Activated T-cell treated with anti-CD3 and anti-CD28 coated beads, Interleukin-2, amount 50 U/mL, for 48 hours (primary cell): ENCODE measurements at regions not wholly inside any gene's neighbourhood (a gene's known extent, or its start where the extent isn't known, plus 50 kb on each side); places are given as distances from the start of the nearest gene placed in this dataset.

Experiments
- DNase-seq, 2 experiments: peaks; one replicate each; pipeline ENCODE4 v3.0.0-alpha.2; 2020

DNA sequence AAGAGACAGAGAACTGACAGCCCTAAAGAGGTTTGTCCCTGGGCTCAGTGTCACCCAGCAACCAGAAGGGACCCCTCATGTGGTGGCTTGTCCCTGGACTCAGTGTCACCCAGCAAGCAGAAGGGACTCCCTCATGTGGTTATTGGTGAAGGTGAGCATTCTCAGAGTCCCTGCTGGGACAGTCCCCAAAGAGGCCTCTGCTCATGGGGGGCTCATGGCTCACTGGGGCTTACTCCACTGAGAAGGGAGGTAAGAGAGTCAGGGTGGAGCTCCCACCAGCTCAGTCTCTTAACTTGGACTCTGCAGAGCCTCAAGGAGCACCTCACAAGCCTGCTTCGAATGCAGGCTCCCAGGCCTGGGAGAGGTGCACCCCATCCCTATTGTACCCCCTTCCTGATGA, 145.2 kb upstream of the COPS8 start:
- DNase-seq = no peak

DNA sequence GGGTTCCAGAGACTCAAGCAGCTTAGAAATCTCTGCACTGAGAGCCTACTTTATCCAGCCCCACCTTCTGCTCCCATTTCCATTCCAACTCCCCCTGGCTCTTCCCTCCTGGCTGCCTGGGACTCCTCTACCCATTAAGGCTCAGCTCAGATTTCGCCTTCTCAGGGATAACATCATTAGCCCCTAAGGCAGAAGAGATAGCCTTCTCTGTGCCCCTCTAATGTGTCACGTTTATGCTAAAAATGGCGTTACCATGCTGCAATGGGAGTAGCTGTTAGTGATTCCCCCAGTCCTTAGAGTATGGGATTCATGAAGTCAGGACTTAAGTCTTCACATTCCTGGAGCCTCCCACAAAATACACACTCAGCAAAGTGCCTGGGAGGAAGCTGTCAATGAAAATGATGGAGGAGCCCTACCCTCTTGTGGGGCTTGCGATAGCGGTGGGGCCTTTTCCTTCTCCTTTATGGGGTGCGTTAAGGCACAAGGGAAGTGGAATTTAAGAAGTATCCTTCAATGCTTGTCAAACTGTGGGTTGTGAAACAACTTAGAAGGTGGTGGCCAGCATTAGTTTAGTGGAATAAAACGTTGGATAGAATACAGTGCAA, 144.7 kb upstream of the COPS8 start:
- DNase-seq = no peak

DNA sequence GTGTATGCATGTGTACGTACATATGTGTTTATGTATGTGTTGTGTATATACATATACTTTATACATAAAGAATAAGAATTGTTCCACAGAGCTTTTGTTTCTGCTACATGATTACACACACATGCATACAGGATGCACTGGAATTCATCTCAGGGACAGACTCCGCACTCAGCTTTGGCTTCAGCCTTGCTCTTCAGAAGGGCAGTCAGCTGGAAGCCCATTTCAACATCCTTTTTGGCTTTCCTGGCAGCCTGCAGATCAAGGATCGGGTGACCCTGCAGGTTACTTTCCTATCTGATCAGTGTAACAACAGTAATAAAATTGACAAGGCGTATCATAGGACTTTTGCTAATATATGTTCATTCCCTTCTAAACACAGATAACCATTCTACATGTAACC, 144.1 kb upstream of the COPS8 start:
- no peak for DNase-seq

DNA sequence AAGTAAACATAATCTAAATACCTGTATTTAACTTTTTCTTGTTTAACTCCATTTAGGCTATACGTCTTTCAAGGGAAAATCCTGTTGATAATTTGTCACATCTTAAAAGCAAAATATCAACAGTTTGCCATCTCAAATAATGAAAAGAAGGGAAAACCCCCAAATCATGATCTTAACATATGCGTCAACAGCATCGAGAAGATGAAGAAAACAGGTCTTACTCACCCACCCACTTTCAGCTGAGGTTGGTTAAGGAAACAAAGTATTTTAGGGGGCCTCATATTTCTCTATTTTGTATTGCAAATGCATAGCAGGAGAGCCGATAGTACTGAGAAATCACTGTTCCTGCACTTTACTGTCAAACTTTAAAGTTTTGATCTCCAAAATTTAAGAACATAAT, 143.1 kb upstream of the COPS8 start:
- DNase-seq = no peak

DNA sequence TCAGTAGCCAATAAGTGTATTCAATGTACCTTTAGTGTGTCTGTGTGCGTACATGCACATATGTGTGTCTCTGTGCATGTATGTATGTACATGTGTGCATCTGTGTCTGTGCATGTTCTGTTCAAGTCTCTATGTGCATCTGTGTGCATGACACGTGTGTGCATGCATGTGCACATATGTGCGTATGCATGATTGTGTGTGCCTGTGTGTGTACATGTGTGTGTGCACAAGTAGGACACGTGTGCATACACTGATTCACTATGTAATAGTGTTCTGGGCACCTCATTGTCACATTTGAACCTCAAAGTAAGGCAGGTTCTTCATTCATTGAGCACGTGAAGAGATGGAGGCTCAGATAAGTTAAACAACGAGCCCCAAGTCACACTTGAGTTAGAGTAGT, 142.6 kb upstream of the COPS8 start:
- no peak for DNase-seq

DNA sequence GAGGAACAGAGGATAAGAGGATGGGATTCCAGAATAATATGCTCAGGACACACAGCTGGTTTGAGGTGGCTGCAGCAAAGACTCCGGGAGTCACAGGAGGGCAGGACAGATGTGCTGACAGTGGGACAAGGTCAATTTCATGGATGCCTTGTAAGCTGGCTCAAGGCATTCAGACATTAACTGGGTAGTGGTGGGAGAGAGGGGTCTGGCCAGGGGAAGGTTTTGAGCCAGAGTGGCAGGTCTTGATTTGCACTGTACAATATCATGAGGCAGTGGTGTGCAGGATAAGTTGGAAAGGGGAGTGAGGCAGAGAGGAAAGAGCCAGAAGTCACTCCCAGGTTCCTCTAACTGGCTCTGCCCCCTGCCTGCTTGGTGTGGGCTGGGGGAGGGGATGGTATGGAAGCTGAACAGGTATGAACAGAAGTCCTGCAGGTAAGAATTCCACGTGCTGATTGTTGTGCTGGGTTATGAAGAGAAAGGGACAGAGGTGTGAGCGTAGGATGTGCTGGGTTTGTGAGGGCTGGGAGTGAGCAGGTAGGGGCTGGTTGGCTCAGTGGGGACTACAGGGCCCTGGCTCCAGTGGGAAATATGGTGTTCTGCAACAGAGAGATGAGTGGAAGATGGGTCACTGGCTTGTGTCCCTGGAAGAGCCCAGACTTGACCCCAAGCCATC, 141.7 kb upstream of the COPS8 start:
- DNase-seq = no peak

DNA sequence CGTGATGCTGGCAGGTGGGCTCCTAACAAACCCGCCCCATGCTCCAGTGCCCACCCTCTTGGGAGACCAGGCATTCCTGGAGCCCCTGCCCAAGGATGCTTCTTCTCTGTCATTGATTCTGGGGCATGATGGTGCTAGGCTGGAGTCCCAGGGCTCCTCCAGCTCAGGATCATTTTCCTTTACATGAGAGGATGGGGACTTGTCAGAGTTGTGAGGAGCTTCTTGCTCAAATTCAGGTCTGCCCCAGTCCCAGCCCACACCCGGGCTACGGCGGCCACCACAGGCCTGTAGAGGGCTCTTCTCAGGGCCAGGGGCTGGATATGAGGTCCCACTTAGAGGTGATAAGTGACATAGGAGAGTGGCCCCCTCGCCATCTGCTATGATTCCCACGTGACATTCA, 141.1 kb upstream of the COPS8 start:
- no peak for DNase-seq

DNA sequence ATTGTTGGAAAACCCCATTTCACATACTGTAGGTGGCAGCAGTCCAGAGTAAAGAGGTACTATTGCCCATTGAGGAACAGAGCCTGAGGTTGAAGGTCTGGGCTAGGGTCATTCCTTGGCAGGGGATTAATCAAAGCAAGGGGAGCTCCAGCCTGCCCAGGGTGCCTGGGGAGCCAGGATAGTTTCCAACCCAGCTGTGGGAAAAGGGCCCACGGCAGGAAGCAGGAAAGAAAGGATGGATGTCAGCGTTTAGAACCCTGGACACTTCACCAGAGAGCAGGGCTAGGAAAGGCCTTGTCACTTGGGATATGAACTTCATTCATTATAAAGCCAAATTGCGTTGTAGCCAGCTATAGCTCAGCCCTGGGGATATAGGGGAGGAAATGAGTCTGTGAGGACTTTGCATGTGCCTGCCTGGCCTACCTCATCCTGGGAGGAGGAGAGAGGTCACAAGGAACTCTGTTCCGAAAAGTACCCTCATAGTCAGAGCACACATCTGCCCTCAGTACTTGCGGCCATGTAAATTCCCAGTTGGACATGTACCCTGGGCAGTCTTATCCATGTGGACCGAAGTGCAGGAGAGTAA, 140.2 kb upstream of the COPS8 start:
- no peak for DNase-seq

DNA sequence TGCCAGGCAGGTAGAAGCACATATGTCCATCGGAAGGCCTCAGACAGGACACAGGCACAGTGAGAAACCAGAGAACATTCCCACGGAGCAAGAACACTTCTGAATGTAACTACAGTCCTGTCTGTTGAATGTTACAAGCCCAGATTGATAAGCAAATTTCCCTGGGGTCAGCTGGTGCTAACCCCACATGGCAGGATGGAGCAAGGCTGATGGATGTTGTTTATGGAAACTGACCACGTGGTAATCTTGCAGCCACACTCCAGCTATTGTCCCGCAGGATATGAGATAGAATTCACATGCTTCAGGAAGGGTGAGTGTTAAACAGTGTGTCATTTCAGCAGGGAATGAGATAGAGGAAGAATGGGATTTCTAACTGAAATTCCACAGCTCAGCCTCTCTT, 138.8 kb upstream of the COPS8 start:
- no peak for DNase-seq

DNA sequence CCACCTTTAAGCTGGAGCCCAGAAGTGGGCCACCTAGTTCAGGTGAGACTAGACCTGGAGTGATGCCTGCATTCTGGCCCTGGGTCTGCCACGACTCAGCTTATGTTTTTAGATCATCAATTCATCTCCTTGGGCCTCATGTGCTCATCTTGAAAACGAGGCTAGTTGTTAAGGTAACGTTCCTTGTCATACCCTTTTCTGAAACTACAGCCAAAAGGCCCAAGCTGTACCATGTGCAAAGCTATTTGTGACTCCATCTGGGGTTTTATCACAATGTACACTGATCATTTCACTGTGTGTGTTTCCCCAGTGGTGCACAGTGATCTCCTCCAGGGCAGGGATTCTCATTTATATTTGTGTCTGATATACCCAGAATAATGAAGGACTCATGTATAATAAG, 138.4 kb upstream of the COPS8 start:
- no peak for DNase-seq

DNA sequence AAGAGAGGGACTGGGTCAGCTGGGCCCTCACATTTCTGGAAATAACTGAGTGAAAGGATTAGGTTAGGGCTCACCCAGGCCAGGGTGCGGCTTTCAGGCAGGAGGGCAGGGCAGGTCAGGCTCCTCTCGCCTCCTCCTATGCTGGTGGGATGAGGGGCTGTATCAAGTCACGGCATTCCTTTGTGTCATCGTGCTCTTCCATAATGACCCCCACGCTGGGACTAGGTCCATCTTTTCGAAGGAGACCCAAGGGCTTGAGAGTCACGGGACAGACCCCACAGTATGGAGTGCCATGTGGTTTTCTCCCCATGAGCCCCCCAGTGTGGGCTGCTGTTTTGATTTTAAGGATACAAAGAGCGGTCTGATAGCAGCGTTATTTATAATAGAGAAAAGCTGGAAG, 137.8 kb upstream of the COPS8 start:
- no peak for DNase-seq

DNA sequence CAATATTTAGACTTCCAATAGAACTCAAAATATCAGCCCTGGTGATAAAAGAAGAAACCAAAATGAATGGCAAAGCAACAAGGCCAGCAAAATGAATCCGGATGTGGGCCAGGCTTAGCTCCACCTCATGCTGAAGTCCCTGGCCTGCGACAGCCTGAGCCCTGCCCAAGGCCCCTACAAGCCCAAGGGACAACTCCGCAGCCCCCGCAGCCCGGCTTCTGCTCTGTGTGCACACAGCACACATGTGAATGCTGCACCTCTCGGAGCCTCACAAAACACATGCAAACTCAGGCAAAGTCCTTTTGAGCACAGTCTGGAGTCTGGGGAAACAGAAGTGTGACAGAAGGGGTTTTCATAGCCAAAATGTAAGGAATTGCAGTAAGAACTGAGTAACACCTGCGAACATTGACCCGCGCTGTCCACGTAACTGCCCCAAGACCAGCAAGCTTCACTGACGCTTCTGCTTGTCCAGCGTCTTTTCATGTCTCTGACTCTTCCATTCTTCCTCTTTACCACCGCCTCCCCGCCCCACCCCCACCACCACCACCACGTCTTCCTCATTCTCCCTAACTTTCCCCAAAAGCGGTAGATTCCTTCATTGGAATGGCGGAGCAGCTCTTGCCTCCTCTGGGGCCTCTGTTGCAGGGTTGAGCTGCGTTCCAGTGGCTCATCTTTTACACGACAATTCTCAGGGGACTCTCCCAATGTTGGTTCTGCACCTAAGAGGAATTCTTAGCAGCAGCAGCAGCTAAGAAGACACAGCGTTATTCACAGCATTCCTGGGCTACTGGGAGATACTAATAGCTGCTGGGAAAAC, 136.4 kb upstream of the COPS8 start:
- no peak for DNase-seq

DNA sequence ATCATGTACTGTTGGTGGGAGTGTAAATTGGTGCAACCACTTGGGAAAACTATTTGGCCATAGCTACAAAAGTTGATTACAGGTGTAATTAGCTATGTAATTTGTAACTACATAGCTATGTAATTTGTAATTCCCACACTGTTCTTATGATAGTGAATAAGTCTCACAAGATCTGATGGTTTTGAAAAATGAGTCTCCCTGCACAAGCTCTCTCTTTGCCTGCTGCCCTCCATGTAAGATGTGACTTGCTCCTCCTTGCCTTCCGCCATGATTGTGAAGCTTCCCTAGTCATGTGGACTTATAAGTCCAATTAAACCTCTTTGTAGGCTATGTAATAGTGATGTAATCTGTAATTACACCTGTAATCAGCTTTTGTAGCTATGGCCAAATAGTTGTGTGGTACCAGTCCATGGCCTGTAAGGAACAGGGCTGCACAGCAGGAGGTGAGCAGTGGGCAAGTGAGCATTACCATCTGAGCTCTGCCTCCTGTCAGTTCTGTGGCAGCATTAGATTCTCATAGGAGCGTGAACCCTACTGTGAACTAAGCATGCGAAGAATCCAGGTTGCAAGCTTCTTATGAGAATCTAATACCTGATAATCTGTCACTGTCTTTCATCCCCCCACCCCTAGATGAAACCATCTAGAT, 133.7 kb upstream of the COPS8 start:
- DNase-seq = no peak

DNA sequence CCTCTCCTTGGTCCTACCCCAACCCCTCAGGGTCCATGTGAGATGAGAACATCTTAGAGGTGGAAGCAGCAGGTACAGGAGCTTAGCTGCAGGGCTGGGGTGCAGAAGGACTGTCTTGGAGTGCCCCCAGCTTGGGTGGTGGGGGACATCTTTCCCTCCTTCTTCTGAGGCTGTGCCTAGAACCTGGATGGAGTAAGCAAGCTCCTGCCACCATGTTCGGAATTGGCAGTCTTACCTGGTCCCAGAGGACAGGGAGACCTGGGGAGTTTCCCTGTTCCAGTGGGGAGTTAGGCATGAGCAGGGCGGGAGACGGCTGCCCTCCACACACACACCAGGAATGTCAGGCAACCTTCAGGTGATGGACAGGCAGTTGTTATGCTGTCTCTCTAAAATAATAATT, 131.0 kb upstream of the COPS8 start:
- no peak for DNase-seq

DNA sequence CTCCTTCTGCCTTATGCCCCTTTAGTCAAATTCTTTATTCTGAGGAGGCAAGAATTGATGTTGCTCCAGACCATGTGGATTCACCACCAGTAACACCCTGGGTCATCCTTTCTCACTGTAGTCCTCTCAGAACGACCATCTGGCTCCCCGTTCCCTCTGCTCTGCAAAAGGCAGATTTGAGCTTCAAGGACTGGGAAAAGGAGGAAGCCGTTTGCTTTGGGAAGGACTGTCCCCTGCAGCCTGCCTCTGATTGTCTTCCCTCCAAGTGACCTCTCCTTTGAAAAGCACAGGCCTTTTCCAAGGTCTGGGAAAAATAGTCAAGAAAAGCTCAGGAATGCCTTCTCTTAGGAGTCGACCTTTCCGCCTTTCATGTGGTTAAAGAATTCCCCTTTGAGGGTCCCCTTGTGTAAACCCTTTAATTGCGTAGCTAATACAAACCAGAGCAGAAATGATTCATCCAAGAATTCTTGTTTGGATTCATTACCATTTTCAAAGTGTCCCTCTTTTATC, 130.1 kb upstream of the COPS8 start:
- DNase-seq = no peak

DNA sequence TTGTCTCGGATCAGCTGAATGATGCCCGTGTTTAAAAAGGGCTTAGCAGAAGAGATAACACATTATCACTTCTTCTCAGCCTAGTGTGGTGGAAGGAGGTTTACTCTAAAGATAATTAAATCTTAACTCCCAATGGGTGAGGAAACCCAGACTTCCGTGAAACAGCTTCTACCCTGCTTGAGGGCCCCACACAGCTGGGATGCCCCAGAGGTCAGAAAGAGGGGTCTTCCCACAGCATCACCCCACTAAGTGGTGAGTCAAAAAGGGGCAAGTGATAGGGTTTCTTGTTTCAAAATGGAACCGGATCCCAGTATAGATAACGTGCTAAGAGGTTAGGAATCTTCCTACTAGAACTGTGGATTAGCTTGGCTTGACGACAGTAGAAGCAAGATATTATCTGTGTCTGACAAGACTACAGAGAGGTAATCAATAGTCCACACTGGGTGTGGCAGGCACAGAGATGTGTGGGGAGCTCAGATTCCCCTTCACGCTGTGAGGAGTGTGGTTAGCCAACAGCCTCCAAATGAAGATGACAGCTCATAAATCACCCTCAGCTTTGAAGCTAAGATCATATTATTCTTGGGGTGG, 129.6 kb upstream of the COPS8 start:
- DNase-seq = no peak

DNA sequence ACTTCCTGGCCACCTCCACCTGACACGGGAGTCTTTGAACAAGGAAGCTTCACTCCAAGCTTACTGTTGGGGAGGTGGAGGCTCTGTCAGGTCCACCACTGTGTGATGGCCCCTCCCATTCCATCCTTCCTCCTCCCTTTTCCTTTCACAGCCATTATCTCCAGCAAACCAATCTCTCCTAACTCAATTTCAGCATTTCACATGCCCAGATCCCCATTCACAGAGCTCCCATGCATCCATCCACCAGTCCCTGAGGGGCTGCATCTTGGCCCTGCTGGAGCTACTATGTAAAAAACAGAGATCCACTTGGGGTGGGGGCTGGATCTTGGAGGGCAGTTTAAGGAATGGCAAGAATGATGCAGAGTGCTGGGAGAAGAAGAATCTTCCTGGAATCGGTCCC, 129.0 kb upstream of the COPS8 start:
- DNase-seq = no peak

DNA sequence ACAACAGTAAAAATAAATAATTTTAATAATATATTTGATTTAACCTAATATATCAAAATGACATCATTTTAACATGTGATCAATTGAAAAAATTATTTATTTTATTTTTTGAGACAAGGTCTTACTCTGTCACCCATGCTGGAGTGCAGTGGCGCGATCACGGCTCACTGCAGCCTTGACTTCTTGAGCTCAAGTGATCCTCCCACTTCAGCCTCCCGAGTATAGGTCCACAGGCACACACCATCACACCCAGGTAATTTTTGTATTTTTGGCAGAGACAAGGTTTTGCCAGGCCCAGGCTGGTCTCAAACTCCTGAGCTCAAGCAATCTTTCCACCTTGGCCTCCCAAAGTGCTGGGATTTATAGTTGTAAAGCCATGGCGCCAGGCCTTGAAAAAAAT, 126.7 kb upstream of the COPS8 start:
- DNase-seq = no peak

DNA sequence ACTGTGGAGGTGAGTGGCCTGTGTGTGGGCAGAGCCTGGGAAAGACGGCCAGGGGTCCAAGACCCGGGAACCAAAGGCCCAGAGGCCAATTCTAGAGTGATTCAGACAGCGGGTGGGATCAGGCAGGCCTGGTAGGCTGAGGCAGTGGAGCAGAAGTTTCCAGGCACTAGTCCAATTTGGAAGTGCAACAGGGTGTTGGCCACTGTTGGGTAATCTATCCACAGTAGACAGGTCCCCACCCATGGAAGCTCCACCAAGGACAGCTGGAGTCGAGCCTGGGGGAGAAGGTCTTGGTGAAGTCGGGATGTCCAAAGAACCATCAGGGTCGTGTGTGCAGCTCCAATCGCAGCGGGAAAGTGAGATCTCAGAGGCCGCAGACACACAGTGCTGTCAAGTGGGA, 125.8 kb upstream of the COPS8 start:
- no peak for DNase-seq

DNA sequence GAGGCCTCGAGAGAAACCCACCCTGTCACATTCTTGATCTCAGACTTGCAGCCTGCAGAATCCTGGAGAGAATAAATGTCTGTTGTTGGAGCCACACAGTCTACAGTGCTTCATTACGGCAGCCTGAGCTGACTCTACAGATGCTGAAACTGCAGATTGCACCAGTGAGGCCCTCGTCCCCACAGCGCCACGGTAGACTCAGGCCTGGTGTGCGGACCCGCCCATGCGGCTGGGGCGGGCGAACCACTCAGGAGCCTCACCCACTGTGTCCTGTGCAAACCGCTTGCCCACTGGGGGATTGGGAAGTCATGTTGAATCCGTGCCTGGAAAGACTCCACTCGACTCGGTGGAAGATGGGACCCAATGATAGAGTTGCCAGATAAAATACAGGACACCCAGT, 125.2 kb upstream of the COPS8 start:
- DNase-seq = no peak

DNA sequence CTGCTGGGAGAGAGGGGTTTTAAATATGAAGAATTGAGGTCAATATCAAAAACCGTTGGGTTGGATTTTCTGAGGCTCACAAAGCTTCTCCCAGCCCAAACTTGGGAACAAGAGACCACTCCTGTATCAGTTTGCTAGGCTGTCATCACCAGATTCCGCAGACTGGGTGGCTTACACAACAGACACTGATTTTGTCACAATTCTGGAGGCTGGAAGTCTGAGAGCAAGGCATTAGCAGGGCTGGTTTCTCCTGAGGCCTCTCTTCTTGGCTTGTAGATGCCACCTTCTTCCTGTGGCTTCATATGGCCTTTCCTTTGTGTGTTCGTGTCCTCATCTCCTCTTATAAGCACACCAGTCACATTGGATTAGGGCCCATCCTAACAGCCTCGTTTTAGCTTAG, 122.9 kb upstream of the COPS8 start:
- no peak for DNase-seq

DNA sequence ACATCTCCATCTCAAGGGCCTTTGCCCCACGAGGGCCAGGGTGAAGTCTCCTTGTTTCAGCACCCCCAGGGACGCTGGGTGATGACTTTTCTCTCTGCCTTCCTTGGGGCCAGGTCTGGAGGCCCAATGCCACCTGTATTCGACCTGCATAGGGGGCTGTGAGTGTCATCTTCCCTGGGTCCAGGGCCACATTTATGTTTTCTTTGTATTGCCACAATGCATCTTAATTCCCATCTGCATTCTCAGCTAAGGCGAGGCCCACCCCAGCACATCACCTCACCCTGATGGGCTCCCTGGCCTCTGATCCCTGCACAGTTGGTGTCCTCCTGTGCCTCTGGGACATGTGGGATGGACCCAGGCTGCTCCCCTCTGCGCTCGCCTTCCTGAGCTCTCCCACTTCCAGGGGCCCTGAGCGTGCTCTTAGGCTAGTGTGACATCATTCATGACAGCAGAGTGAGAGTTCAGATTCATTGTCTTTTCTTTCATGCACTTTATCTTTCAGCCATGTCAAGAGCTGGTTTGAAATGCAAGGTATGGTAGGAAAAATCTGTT, 122.0 kb upstream of the COPS8 start:
- no peak for DNase-seq

DNA sequence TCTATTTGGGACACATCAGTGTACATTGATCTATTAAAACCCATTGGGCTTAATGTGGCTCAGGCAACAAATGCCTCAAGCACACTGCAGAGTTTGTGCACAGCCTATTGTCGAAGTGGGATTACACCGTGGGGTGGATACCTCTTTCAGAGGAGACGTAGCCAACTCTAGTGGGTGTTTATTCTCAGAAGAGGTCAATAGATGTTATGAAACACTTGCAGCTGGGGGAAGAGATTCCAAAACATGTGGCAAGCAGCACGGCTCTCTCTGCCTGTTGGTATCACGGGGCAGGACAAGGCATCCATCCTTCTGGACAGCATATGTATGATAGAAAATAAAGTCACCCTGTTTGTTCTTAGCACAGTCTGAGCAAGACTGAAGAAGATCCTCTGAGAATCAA, 121.4 kb upstream of the COPS8 start:
- no peak for DNase-seq
